Neural cell (in vitro differentiated cells): ENCODE measurements at regions not wholly inside any gene's neighbourhood (a gene's known extent, or its start where the extent isn't known, plus 50 kb on each side); places are given as distances from the start of the nearest gene placed in this dataset.

Experiments
- H2AFZ ChIP-seq: fragments of 200-600, 300-800 bp; sonication (generic), shearing (Covaris generic); 2 replicates; pipeline ENCODE4 v1.6.0; 2014; ENCODE audit warnings: low read depth, mild to moderate bottlenecking, antibody characterized with exemption, low read length, moderate library complexity
- H3F3A ChIP-seq: fragments of 200-600 bp; shearing (Covaris generic); 2 replicates; pipeline ENCODE4 v1.6.1; 2016; ENCODE audit warnings: mild to moderate bottlenecking, moderate library complexity, mixed read lengths, antibody characterized with exemption, low read length; ENCODE audit not compliant: insufficient read depth, poor library complexity, severe bottlenecking
- H3K27ac ChIP-seq: fragments of 200-600, 300-800 bp; sonication (generic), shearing (Covaris generic); 2 replicates; pipeline ENCODE4 v1.5.1; 2014; ENCODE audit warnings: mild to moderate bottlenecking, low read length, moderate library complexity
- H3K27me3 ChIP-seq: fragments of 300-800, 200-600 bp; sonication (generic), shearing (Covaris generic); 2 replicates; pipeline ENCODE4 v1.6.0; 2014; ENCODE audit warnings: mild to moderate bottlenecking, low read depth, low read length, moderate library complexity; ENCODE audit not compliant: insufficient read depth
- H3K36me3 ChIP-seq: fragments of 300-800, 200-600 bp; sonication (generic), shearing (Covaris generic); 2 replicates; pipeline ENCODE4 v1.5.1; 2014; ENCODE audit warnings: mild to moderate bottlenecking, antibody characterized with exemption, low read length, moderate library complexity; ENCODE audit not compliant: insufficient read depth
- H3K4me2 ChIP-seq: fragments of 300-800, 200-600 bp; sonication (generic), shearing (Covaris generic); 2 replicates; pipeline ENCODE4 v1.6.0; 2014; ENCODE audit warnings: mild to moderate bottlenecking, low read length
- H3K4me3 ChIP-seq: fragments of 300-800, 200-600 bp; sonication (generic), shearing (Covaris generic); 2 replicates; pipeline ENCODE4 v1.5.1; 2014; ENCODE audit warnings: mild to moderate bottlenecking, low read length, moderate library complexity
- H3K79me2 ChIP-seq: fragments of 200-600 bp; shearing (Covaris generic); replicated peaks from 2 replicates; pipeline ENCODE4 v1.6.0; 2014; ENCODE audit warnings: mild to moderate bottlenecking, low read length, moderate library complexity; ENCODE audit not compliant: insufficient read depth
- H3K9ac ChIP-seq: fragments of 300-800, 200-600 bp; sonication (generic), shearing (Covaris generic); 2 replicates; pipeline ENCODE4 v1.6.1; 2016; ENCODE audit warnings: mild to moderate bottlenecking, low read length, mixed read lengths
- H3K9me2 ChIP-seq: fragments of 200-600 bp; shearing (Covaris generic); 2 replicates; pipeline ENCODE4 v1.6.1; 2016; ENCODE audit warnings: mild to moderate bottlenecking, low read length, mixed read lengths; ENCODE audit not compliant: insufficient read depth
- H3K9me3 ChIP-seq: fragments of 200-600, 300-800 bp; sonication (generic), shearing (Covaris generic); 2 replicates; pipeline ENCODE4 v1.6.1; 2016; ENCODE audit warnings: mild to moderate bottlenecking, mixed run types, low read length, moderate library complexity, mixed read lengths
- H4K20me1 ChIP-seq: fragments of 200-600 bp; shearing (Covaris generic); 2 replicates; pipeline ENCODE4 v1.6.1; 2016; ENCODE audit warnings: mild to moderate bottlenecking, mixed run types; ENCODE audit not compliant: insufficient read depth
- CTCF ChIP-seq: fragments of 450-650 bp; IDR thresholded peaks from 2 replicates; pipeline ENCODE4 v1.5.1; 2014; ENCODE audit warnings: antibody characterized with exemption, mild to moderate bottlenecking, moderate library complexity; ENCODE audit not compliant: poor library complexity, severe bottlenecking
- EP300 ChIP-seq: fragments of 450-650 bp; conservative IDR thresholded peaks from 2 replicates; pipeline ENCODE4 v1.6.1; 2014; ENCODE audit warnings: antibody characterized with exemption, mild to moderate bottlenecking, moderate library complexity; ENCODE audit not compliant: poor library complexity, severe bottlenecking
- EZH2 ChIP-seq: fragments of 200-600, 300-800 bp; shearing (Covaris generic), sonication (generic); IDR thresholded peaks from 2 replicates; pipeline ENCODE4 v1.6.1; 2014; ENCODE audit warnings: antibody characterized with exemption, low read length, borderline replicate concordance, mild to moderate bottlenecking; ENCODE audit not compliant: insufficient read depth, poor library complexity, severe bottlenecking
- MXI1 ChIP-seq: fragments of 450-650 bp; conservative IDR thresholded peaks from 2 replicates; pipeline ENCODE4 v1.6.1; 2014; ENCODE audit warnings: antibody characterized with exemption, mild to moderate bottlenecking; ENCODE audit not compliant: poor library complexity, severe bottlenecking
- POLR2AphosphoS5 ChIP-seq: IDR thresholded peaks from 2 replicates; pipeline ENCODE4 v1.6.1; 2012
- RAD21 ChIP-seq: fragments of 450-650 bp; conservative IDR thresholded peaks from 2 replicates; pipeline ENCODE4 v1.6.1; 2014; ENCODE audit warnings: antibody characterized with exemption, mild to moderate bottlenecking, moderate library complexity
- SMC3 ChIP-seq: fragments of 450-650 bp; conservative IDR thresholded peaks from 2 replicates; pipeline ENCODE4 v1.6.1; 2014; ENCODE audit warnings: antibody characterized with exemption, mild to moderate bottlenecking, moderate library complexity; ENCODE audit not compliant: poor library complexity
- TAF1 ChIP-seq: IDR thresholded peaks from 2 replicates; pipeline ENCODE4 v1.6.1; 2012; ENCODE audit warnings: low read depth
- TF ChIP-seq, protein P1 (sequence below): IDR thresholded peaks from 2 replicates; pipeline ENCODE4 v1.6.1; 2012; ENCODE audit warnings: borderline replicate concordance

GRCh38 chr9:108654566-108654965 lies 201.2 kb downstream of the ACTL7B start (continued):
- no peak for TF ChIP-seq MXI1

GRCh38 chr9:108652851-108653250 lies 202.9 kb downstream of the ACTL7B start:
- Histone ChIP-seq H3K9ac (no peak overlapping the region), H2AFZ (no peak overlapping the region), H4K20me1 (no peaks in the 10 kb centered on the region), H3K27me3 (no peaks in the 10 kb centered on the region), H3K36me3 (no peaks in the 10 kb centered on the region), H3F3A (no peaks in the 10 kb centered on the region), H3K4me3 (no peak overlapping the region), H3K9me2 (no peaks in the 10 kb centered on the region), H3K9me3 (no peaks in the 10 kb centered on the region), H3K79me2 (no peaks in the 10 kb centered on the region), H3K4me2 (no peak overlapping the region), H3K27ac (no peak overlapping the region)
- no peak for TF ChIP-seq SMC3
- no peak for TF ChIP-seq POLR2AphosphoS5
- TF ChIP-seq, protein P1, sequence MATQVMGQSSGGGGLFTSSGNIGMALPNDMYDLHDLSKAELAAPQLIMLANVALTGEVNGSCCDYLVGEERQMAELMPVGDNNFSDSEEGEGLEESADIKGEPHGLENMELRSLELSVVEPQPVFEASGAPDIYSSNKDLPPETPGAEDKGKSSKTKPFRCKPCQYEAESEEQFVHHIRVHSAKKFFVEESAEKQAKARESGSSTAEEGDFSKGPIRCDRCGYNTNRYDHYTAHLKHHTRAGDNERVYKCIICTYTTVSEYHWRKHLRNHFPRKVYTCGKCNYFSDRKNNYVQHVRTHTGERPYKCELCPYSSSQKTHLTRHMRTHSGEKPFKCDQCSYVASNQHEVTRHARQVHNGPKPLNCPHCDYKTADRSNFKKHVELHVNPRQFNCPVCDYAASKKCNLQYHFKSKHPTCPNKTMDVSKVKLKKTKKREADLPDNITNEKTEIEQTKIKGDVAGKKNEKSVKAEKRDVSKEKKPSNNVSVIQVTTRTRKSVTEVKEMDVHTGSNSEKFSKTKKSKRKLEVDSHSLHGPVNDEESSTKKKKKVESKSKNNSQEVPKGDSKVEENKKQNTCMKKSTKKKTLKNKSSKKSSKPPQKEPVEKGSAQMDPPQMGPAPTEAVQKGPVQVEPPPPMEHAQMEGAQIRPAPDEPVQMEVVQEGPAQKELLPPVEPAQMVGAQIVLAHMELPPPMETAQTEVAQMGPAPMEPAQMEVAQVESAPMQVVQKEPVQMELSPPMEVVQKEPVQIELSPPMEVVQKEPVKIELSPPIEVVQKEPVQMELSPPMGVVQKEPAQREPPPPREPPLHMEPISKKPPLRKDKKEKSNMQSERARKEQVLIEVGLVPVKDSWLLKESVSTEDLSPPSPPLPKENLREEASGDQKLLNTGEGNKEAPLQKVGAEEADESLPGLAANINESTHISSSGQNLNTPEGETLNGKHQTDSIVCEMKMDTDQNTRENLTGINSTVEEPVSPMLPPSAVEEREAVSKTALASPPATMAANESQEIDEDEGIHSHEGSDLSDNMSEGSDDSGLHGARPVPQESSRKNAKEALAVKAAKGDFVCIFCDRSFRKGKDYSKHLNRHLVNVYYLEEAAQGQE, result no peak

- Histone ChIP-seq H2AFZ (no peak overlapping the region), H3K27ac (no peak overlapping the region), H3K36me3 (no peaks in the 10 kb centered on the region), H3K4me3 (no peak overlapping the region), H3K27me3 (no peaks in the 10 kb centered on the region), H3F3A (no peaks in the 10 kb centered on the region), H3K9me3 (no peaks in the 10 kb centered on the region), H3K4me2 (no peak overlapping the region), H3K9ac (no peak overlapping the region), H3K79me2 (no peaks in the 10 kb centered on the region), H3K9me2 (no peaks in the 10 kb centered on the region), H4K20me1 (no peaks in the 10 kb centered on the region)
- TF ChIP-seq POLR2AphosphoS5 (no peak), SMC3 (no peak), MXI1 (no peak), RAD21 (no peak), TAF1 (no peak), CTCF (no peak), EZH2 (no peak), EP300 (no peak)
- TF ChIP-seq, protein P1, result no peak
Observed at GRCh38 chr9:108650826-108651225, 205.0 kb downstream of the ACTL7B start.
